Astrocyte of the cerebellum (primary cell): ENCODE measurements at regions not wholly inside any gene's neighbourhood (a gene's known extent, or its start where the extent isn't known, plus 50 kb on each side); places are given as distances from the start of the nearest gene placed in this dataset.

ENCODE experiments used
- DNase-seq: peaks from one replicate; pipeline ENCODE4 v3.0.0-alpha.2; 2011; ENCODE audit warnings: low read depth
- H3K4me3 ChIP-seq: 2 replicates; pipeline ENCODE4 v1.5.1; 2011; ENCODE audit warnings: mild to moderate bottlenecking, low read depth, low read length, moderate library complexity
- in situ Hi-C: cut with HindIII; loops from 2 replicates; pipeline ENCODE4 v1.10.0; 2017; ENCODE audit warnings: low sequenced_read_pairs
- TF ChIP-seq, protein P1 (sequence below): IDR thresholded peaks from 2 replicates; pipeline ENCODE4 v1.5.1; 2012; ENCODE audit warnings: low read length, low read depth, moderate library complexity, mild to moderate bottlenecking; ENCODE audit errors: missing control alignments

- no peak for DNase-seq
- H3K4me3 ChIP-seq: no peak overlapping the region
- in situ Hi-C loops: no loop called here
- TF ChIP-seq, protein P1, sequence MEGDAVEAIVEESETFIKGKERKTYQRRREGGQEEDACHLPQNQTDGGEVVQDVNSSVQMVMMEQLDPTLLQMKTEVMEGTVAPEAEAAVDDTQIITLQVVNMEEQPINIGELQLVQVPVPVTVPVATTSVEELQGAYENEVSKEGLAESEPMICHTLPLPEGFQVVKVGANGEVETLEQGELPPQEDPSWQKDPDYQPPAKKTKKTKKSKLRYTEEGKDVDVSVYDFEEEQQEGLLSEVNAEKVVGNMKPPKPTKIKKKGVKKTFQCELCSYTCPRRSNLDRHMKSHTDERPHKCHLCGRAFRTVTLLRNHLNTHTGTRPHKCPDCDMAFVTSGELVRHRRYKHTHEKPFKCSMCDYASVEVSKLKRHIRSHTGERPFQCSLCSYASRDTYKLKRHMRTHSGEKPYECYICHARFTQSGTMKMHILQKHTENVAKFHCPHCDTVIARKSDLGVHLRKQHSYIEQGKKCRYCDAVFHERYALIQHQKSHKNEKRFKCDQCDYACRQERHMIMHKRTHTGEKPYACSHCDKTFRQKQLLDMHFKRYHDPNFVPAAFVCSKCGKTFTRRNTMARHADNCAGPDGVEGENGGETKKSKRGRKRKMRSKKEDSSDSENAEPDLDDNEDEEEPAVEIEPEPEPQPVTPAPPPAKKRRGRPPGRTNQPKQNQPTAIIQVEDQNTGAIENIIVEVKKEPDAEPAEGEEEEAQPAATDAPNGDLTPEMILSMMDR: no peak
These were observed 189.9 kb upstream of the LYZL1 start for GRCh38 chr10:29099001-29099400.

- in situ Hi-C loops: no loop called here
- H3K4me3 ChIP-seq: no peak overlapping the region
- TF ChIP-seq, protein P1: no peak
- no peak for DNase-seq
These were observed 189.5 kb upstream of the LYZL1 start for GRCh38 chr10:29099415-29099814.

GRCh38 chr10:29100505-29100904 lies 188.4 kb upstream of the LYZL1 start:
- TF ChIP-seq, protein P1: no peak
- no peak for DNase-seq
- in situ Hi-C loops: no loop called here
- H3K4me3 ChIP-seq: no peak overlapping the region

DNA sequence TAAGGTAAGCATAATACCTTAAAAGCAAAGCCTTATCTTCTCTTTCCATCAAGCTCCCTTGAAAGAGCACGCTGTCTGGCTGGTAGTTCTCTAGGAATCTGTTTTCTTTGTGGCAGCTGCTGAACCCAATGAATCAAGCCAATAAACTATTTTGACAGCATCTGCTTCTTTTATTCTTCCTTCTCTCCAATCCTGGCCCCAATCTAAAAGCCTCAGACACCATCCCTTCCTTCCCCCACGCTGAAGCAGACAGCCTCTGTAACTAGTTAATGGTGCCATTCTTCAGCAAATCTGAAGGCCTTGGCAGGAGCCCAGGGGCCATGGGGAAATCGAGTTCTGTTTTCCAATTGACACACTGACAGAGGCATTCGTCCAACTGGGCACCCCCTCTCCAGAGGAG lies 186.6 kb upstream of the LYZL1 start:
- TF ChIP-seq, protein P1: no peak
- in situ Hi-C loops: no loop called here
- DNase-seq: no peak
- no peak overlapping the region for H3K4me3 ChIP-seq

DNA sequence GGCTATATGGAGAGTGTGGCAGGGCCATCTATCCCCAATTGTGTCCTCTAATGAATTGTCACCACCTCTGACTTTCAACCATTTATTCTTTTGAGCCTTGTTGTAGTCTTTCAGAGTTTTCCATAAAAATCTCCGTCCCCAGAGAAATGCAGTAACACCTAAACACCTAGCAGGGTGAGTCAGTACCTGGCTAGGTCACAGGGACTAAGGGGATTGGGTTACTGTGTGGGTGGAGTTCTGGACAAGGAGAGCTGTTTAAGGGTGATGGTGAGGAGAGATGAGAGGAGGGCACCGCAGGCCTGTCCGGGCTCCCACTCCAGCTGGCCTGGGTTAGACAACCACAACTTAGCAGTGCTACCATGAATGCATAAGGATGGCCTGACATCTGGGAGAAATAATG lies 186.2 kb upstream of the LYZL1 start:
- TF ChIP-seq, protein P1: no peak
- H3K4me3 ChIP-seq: no peak overlapping the region
- no peak for DNase-seq
- in situ Hi-C loops: no loop called here

GRCh38 chr10:29104661-29105399 lies 184.0 kb upstream of the LYZL1 start:
- TF ChIP-seq, protein P1: no peak
- no peak overlapping the region for H3K4me3 ChIP-seq
- no peak for DNase-seq
- in situ Hi-C loops: no loop called here
